CD14-positive monocyte (primary cell): ENCODE measurements at regions not wholly inside any gene's neighbourhood (a gene's known extent, or its start where the extent isn't known, plus 50 kb on each side); places are given as distances from the start of the nearest gene placed in this dataset.

Experiments
- DNase-seq, 3 donors: peaks; one replicate each; pipeline ENCODE4 v3.0.0-alpha.2; 2011 to 2022
- H2AFZ ChIP-seq: 2 replicates; pipeline ENCODE4 v1.6.0; 2012; ENCODE audit warnings: mild to moderate bottlenecking, low read depth, low read length, inconsistent platforms; ENCODE audit not compliant: insufficient read depth, poor library complexity, severe bottlenecking
- H3K27ac ChIP-seq, 2 donors: 1 replicate in 1 of 2; 2 replicates in 1 of 2; pipeline ENCODE4 v1.5.1; 2012 to 2013; ENCODE audit warnings: low read length in 2 of 2, control low read depth in 1 of 2, inconsistent platforms in 1 of 2, low read depth in 1 of 2, mild to moderate bottlenecking in 1 of 2
- H3K27me3 ChIP-seq, 2 donors: one replicate each; pipeline versions ENCODE4 v1.6.0 to v1.6.1; 2011 to 2013; ENCODE audit warnings: low read length in 2 of 2; ENCODE audit not compliant: control insufficient read depth in 2 of 2, insufficient read depth in 2 of 2
- H3K36me3 ChIP-seq, 2 donors: replicated peaks in 1 of 2; 1 replicate in 1 of 2; 2 replicates in 1 of 2; pipeline versions ENCODE4 v1.5.1 to v1.6.1; 2012 to 2013; ENCODE audit warnings: low read length in 2 of 2, control low read depth in 1 of 2, inconsistent platforms in 1 of 2, mild to moderate bottlenecking in 1 of 2; ENCODE audit not compliant: insufficient read depth in 2 of 2, control insufficient read depth in 1 of 2
- H3K4me1 ChIP-seq, 2 donors: 1 replicate in 1 of 2; 2 replicates in 1 of 2; pipeline versions ENCODE4 v1.5.1 to v1.6.1; 2012 to 2013; ENCODE audit warnings: low read length in 2 of 2, control low read depth in 1 of 2, inconsistent platforms in 1 of 2, mild to moderate bottlenecking in 1 of 2, moderate library complexity in 1 of 2; ENCODE audit not compliant: insufficient read depth in 2 of 2, control insufficient read depth in 1 of 2
- H3K4me2 ChIP-seq: replicated peaks from 2 replicates; pipeline ENCODE3; 2012; ENCODE audit warnings: low read length, moderate library complexity, mild to moderate bottlenecking; ENCODE audit not compliant: poor library complexity, severe bottlenecking; ENCODE audit errors: extremely low read depth
- H3K4me3 ChIP-seq, 3 experiments: fragments of 200-600 bp in 1 of 3; sonication (generic) in 1 of 3; replicated peaks in 1 of 3; 1 replicate in 2 of 3; 2 replicates in 1 of 3; pipeline ENCODE4 v1.5.1; 2011 to 2013; ENCODE audit warnings: low read length in 3 of 3, mild to moderate bottlenecking in 3 of 3, control low read depth in 2 of 3, low read depth in 2 of 3, inconsistent platforms in 1 of 3, moderate library complexity in 1 of 3
- H3K79me2 ChIP-seq: 2 replicates; pipeline ENCODE4 v1.6.0; 2012; ENCODE audit warnings: mild to moderate bottlenecking, control low read depth, inconsistent platforms, low read length, moderate library complexity; ENCODE audit not compliant: insufficient read depth
- H3K9ac ChIP-seq: 2 replicates; pipeline ENCODE4 v1.6.0; 2017; ENCODE audit warnings: low read length, mild to moderate bottlenecking; ENCODE audit not compliant: insufficient read depth, poor library complexity, severe bottlenecking
- H3K9me3 ChIP-seq, 2 donors: replicated peaks in 1 of 2; 1 replicate in 1 of 2; 2 replicates in 1 of 2; pipeline versions ENCODE4 v1.5.1 to v1.6.1; 2012 to 2013; ENCODE audit warnings: low read length in 2 of 2, control low read depth in 1 of 2; ENCODE audit not compliant: control insufficient read depth in 1 of 2, insufficient read depth in 1 of 2
- H4K20me1 ChIP-seq: 2 replicates; pipeline ENCODE4 v1.6.0; 2012; ENCODE audit warnings: mild to moderate bottlenecking, low read length, control low read depth, moderate library complexity; ENCODE audit not compliant: insufficient read depth
- H3K27ac Mint-ChIP-seq, 7 donors: one replicate each; pipeline ENCODE4 v1.8.0; 2020; ENCODE audit warnings: mild to moderate bottlenecking in 7 of 7, mixed read lengths in 7 of 7, moderate library complexity in 6 of 7, inconsistent platforms in 2 of 7
- H3K27me3 Mint-ChIP-seq, 3 donors: one replicate each; pipeline ENCODE4 v1.8.0; 2021 to 2022; ENCODE audit warnings: low read depth in 3 of 3, mild to moderate bottlenecking in 3 of 3, mixed read lengths in 3 of 3, moderate library complexity in 3 of 3, inconsistent platforms in 1 of 3
- H3K36me3 Mint-ChIP-seq, 2 donors: one replicate each; pipeline ENCODE4 v1.8.0; 2020; ENCODE audit warnings: mixed read lengths in 2 of 2, inconsistent platforms in 1 of 2, mild to moderate bottlenecking in 1 of 2
- H3K4me1 Mint-ChIP-seq: one replicate; pipeline ENCODE4 v1.8.0; 2020; ENCODE audit warnings: mild to moderate bottlenecking, mixed read lengths
- H3K4me3 Mint-ChIP-seq, 2 donors: one replicate each; pipeline ENCODE4 v1.8.0; 2020; ENCODE audit warnings: mild to moderate bottlenecking in 2 of 2, mixed read lengths in 2 of 2, moderate library complexity in 1 of 2
- H3K9me3 Mint-ChIP-seq, 7 donors: one replicate each; pipeline ENCODE4 v1.8.0; 2020 to 2022; ENCODE audit warnings: mixed read lengths in 7 of 7, mild to moderate bottlenecking in 6 of 7, moderate library complexity in 6 of 7, inconsistent platforms in 2 of 7
- CTCF ChIP-seq: fragments of 200-600 bp; IDR thresholded peaks from one replicate; pipeline ENCODE4 v1.8.0; 2022; ENCODE audit warnings: antibody characterized with exemption, mild to moderate bottlenecking
- WGBS: methylation state at CpG from one replicate; pipeline ENCODE4 v1.1.5; 2013; ENCODE audit warnings: missing lambda C conversion rate; ENCODE audit not compliant: insufficient coverage; 5-methylcytosine and 5-hydroxymethylcytosine counted together
- intact Hi-C, 2 donors: fragments of 100-400 bp; cut with micrococcal nuclease; formaldehyde crosslinking; loops; one replicate each; pipeline versions ENCODE4 v1.15.0 to v1.15.1; 2023

GRCh38 chr1:36738245-36738644 lies 255.5 kb upstream of the CSF3R start:
- DNase-seq: no peak
- TF ChIP-seq CTCF: no peak
- Histone ChIP-seq H3K79me2 (no peaks in the 10 kb centered on the region), H3K27ac (no peak overlapping the region), H3K36me3 (no peaks in the 10 kb centered on the region), H3K4me1 (no peaks in the 10 kb centered on the region), H3K9me3 (no peaks in the 10 kb centered on the region), H3K4me2 (no peak overlapping the region), H3K4me3 (no peak overlapping the region), H3K27me3 (peaks cover 5 to 22% of the 10 kb centered on the region in 2 donors), H2AFZ (no peak overlapping the region), H3K9ac (no peak overlapping the region), H4K20me1 (no peaks in the 10 kb centered on the region)
- 75% methylated on average over 4 of the region's 5 CpGs for WGBS
- no peak overlapping the region for H3K4me3 Mint-ChIP-seq
- H3K4me1 Mint-ChIP-seq: no peaks in the 10 kb centered on the region
- peaks cover 28 to 39% (median 34%) of the 10 kb centered on the region in 3 donors for H3K27me3 Mint-ChIP-seq
- H3K9me3 Mint-ChIP-seq: peaks cover 0 to 3% (median 2%) of the 10 kb centered on the region in 7 donors
- no peaks in the 10 kb centered on the region for H3K36me3 Mint-ChIP-seq
- H3K27ac Mint-ChIP-seq: no peak overlapping the region
- intact Hi-C loops: no loop called here

- H3K4me1 ChIP-seq: no peaks in the 10 kb centered on the region
- H3K27ac ChIP-seq: no peak overlapping the region
- TF ChIP-seq CTCF: no peak
- 7% methylated on average over 4 of the region's 11 CpGs for WGBS
- no peaks in the 10 kb centered on the region for H3K79me2 ChIP-seq
- H3K27ac Mint-ChIP-seq: peak overlapping the region in 1 of 7 donors; percentile 26
- peaks cover 5 to 22% of the 10 kb centered on the region in 2 donors for H3K27me3 ChIP-seq
- H3K4me1 Mint-ChIP-seq: no peaks in the 10 kb centered on the region
- peaks cover 26 to 42% (median 34%) of the 10 kb centered on the region in 3 donors for H3K27me3 Mint-ChIP-seq
- intact Hi-C loops: no loop called here
- no peaks in the 10 kb centered on the region for H3K9me3 ChIP-seq
- no peak overlapping the region for H3K4me3 ChIP-seq
- H4K20me1 ChIP-seq: no peaks in the 10 kb centered on the region
- H3K36me3 ChIP-seq: no peaks in the 10 kb centered on the region
- H3K4me3 Mint-ChIP-seq: no peak overlapping the region
- H3K36me3 Mint-ChIP-seq: no peaks in the 10 kb centered on the region
- peaks cover 0 to 3% (median 2%) of the 10 kb centered on the region in 7 donors for H3K9me3 Mint-ChIP-seq
- H3K4me2 ChIP-seq: no peak overlapping the region
- no peak for DNase-seq
- H2AFZ ChIP-seq: no peak overlapping the region
- no peak overlapping the region for H3K9ac ChIP-seq
These were observed 255.1 kb upstream of the CSF3R start for GRCh38 chr1:36737767-36738166.
